GM21529 (cell line): ENCODE measurements at regions not wholly inside any gene's neighbourhood (a gene's known extent, or its start where the extent isn't known, plus 50 kb on each side); places are given as distances from the start of the nearest gene placed in this dataset.
"Not testable (repeated sequence)": the region's sequence is repeated elsewhere in the genome, so short reads cannot be mapped to it uniquely, and the experiment has no call there.

Source experiments
- ATAC-seq: cut with Tn5 transposase; IDR thresholded peaks from one replicate; pipeline ENCODE4 v1.9.1; 2021; ENCODE audit not compliant: unreplicated experiment

GRCh38 chr7:73176813-73177212 is 91.0 kb upstream of the SPDYE9 start:
- not testable (repeated sequence) for ATAC-seq

- ATAC-seq: not testable (repeated sequence)
These were observed 89.5 kb upstream of the SPDYE9 start for GRCh38 chr7:73175322-73175721.

GRCh38 chr7:73170902-73171301 is 85.1 kb upstream of the SPDYE9 start:
- not testable (repeated sequence) for ATAC-seq

- ATAC-seq: not testable (repeated sequence)
These were observed 84.6 kb upstream of the SPDYE9 start for GRCh38 chr7:73170415-73170814.

- not testable (repeated sequence) for ATAC-seq
These were observed 80.3 kb upstream of the SPDYE9 start for GRCh38 chr7:73166152-73166551.

- not testable (repeated sequence) for ATAC-seq
These were observed 76.8 kb upstream of the SPDYE9 start for GRCh38 chr7:73162680-73163079.

- ATAC-seq: not testable (repeated sequence)
These were observed 75.9 kb upstream of the SPDYE9 start for GRCh38 chr7:73161727-73162126.

- ATAC-seq: not testable (repeated sequence)
These were observed 71.4 kb upstream of the SPDYE9 start for GRCh38 chr7:73157169-73157661.

- not testable (repeated sequence) for ATAC-seq
These were observed 70.8 kb upstream of the SPDYE9 start for GRCh38 chr7:73156510-73157168.

GRCh38 chr7:73154586-73155038 is 68.8 kb upstream of the SPDYE9 start:
- peak; percentile 87 for ATAC-seq

- ATAC-seq: not testable (repeated sequence)
These were observed 68.2 kb upstream of the SPDYE9 start for GRCh38 chr7:73153921-73154585.

- ATAC-seq: not testable (repeated sequence)
These were observed 62.7 kb upstream of the SPDYE9 start for GRCh38 chr7:73148570-73148969.

GRCh38 chr7:73147681-73148080 is 61.8 kb upstream of the SPDYE9 start:
- not testable (repeated sequence) for ATAC-seq

GRCh38 chr7:73143993-73144392 is 58.2 kb upstream of the SPDYE9 start:
- not testable (repeated sequence) for ATAC-seq

GRCh38 chr7:73137922-73138321 is 52.1 kb upstream of the SPDYE9 start:
- not testable (repeated sequence) for ATAC-seq
